ENCODE measurements at regions not wholly inside any gene's neighbourhood (a gene's known extent, or its start where the extent isn't known, plus 50 kb on each side); places are given as distances from the start of the nearest gene placed in this dataset.

GRCh38 chr20:63087872-63088680 lies 81.3 kb upstream of the BHLHE23 start:
- no peak for TF ChIP-seq CTCF (IDR thresholded peaks at IDR 0.05)
- TF ChIP-seq POLR2A (IDR thresholded peaks at IDR 0.05): no peak
